Ovary (tissue), 7 donors: ENCODE measurements at regions not wholly inside any gene's neighbourhood (a gene's known extent, or its start where the extent isn't known, plus 50 kb on each side); places are given as distances from the start of the nearest gene placed in this dataset.
A peak's percentile ranks its signal among the peaks of the same experiment; 100 is the strongest.

Source experiments
- DNase-seq, 5 donors: peaks; one replicate each; pipeline ENCODE4 v3.0.0-alpha.2; 2019 to 2020
- H3K27ac ChIP-seq, 2 donors: fragments of 200-600 bp; one replicate each; pipeline versions ENCODE4 v1.5.1 to v1.8.0; 2019 to 2022
- H3K27me3 ChIP-seq: fragments of 200-600 bp; one replicate; pipeline ENCODE4 v1.8.0; 2022
- H3K36me3 ChIP-seq: fragments of 200-600 bp; sonication (generic); one replicate; pipeline ENCODE4 v1.5.1; 2019
- H3K4me1 ChIP-seq: one replicate; pipeline ENCODE4 v1.8.1; 2013; ENCODE audit warnings: mild to moderate bottlenecking, moderate library complexity; ENCODE audit not compliant: insufficient read depth
- H3K4me3 ChIP-seq: fragments of 200-600 bp; sonication (generic); one replicate; pipeline ENCODE4 v1.5.1; 2017
- H3K9me3 ChIP-seq, 2 donors: fragments of 200-600 bp in 1 of 2; sonication (generic) in 1 of 2; one replicate each; pipeline versions ENCODE4 v1.5.1 to v1.8.1; 2013 to 2019; ENCODE audit warnings: mild to moderate bottlenecking in 1 of 2, moderate library complexity in 1 of 2
- EP300 ChIP-seq: sonication (generic); formaldehyde crosslinking; IDR thresholded peaks from one replicate; pipeline ENCODE4 v1.6.1; 2017; ENCODE audit warnings: antibody characterized with exemption
- POLR2A ChIP-seq: fragments of 450-650 bp; IDR thresholded peaks from one replicate; pipeline ENCODE4 v1.6.1; 2017; ENCODE audit warnings: antibody characterized with exemption, mild to moderate bottlenecking, moderate library complexity
- WGBS, 3 donors: extraction: QIAGEN DNeasy Blood & Tissue Kit in 1 of 3; methylation state at CpG; one replicate each; pipeline versions ENCODE4 v1.1.5 to v1.1.7; 2013 to 2017; 5-methylcytosine and 5-hydroxymethylcytosine counted together
- intact Hi-C, 4 donors: fragments of 100-400 bp; cut with DNase I; formaldehyde crosslinking; loops; one replicate each; pipeline versions ENCODE4 v1.11.0 to v1.15.1; 2022 to 2023
- TF ChIP-seq, protein P1 (sequence below), 3 donors: fragments of 450-650 bp in 2 of 3; fragments of 200-600 bp in 1 of 3; IDR thresholded peaks; one replicate each; pipeline versions ENCODE4 v1.5.1 to v1.8.0; 2016 to 2022; ENCODE audit warnings: antibody characterized with exemption in 3 of 3, mild to moderate bottlenecking in 1 of 3
- donor health status: DM: no; HTN: no; CAD: no; lungs with moderate emphysema.
- donor health status: DM: no; HTN: no; CAD: no.
- donor health status: Bipolar disorder and iron deficiency.
- donor health status: DM: no; HTN: no; CAD: no.
- donor health status: DM: yes; HTN: yes; CAD: no.

DNA sequence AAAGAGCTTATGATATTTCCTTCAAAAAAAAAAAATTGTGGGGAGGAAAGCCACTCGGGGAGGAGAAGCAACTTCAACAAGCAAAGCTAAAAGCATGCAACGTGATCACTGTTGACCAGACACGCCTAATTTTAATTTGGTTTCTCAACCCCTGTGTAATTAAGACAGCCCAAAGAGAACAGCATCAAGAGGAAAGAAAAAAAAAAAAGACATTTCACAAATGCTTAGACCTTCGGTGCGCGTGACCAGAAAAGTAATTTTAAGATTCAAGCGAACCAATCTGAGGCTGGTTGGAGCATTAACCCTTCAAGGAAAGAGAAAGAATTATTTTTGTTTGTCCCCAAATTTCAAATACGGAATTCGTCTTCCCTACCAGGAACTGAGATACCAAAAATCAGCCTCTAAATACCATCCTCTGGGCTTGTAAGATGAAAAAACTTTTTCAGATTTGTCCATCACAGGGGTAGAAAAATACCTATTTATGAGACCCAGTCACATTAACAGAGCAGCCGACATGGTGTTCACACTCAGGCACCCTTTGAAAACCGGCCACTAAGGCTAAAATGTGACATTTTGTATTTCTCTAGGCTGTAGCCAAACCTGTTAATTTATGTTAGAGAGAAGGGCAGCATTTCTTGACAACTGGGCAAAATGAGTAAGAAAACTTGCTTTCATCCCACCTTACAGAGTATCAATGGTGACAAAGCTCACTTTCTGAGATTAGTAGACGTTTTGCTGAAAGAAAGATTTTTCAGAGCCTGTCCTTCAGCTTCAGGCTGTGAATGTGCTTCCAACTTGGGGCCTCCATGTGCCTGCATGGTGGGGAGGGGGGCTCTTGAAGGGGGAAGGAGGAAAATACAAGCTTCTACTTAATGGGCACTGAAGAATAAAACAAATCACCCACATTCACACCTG is 179.9 kb upstream of the KLF14 start:
- no peak for DNase-seq
- TF ChIP-seq POLR2A, result no peak
- TF ChIP-seq, protein P1, sequence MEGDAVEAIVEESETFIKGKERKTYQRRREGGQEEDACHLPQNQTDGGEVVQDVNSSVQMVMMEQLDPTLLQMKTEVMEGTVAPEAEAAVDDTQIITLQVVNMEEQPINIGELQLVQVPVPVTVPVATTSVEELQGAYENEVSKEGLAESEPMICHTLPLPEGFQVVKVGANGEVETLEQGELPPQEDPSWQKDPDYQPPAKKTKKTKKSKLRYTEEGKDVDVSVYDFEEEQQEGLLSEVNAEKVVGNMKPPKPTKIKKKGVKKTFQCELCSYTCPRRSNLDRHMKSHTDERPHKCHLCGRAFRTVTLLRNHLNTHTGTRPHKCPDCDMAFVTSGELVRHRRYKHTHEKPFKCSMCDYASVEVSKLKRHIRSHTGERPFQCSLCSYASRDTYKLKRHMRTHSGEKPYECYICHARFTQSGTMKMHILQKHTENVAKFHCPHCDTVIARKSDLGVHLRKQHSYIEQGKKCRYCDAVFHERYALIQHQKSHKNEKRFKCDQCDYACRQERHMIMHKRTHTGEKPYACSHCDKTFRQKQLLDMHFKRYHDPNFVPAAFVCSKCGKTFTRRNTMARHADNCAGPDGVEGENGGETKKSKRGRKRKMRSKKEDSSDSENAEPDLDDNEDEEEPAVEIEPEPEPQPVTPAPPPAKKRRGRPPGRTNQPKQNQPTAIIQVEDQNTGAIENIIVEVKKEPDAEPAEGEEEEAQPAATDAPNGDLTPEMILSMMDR (IDR thresholded peaks at IDR 0.05), result no peak
- TF ChIP-seq EP300, result no peak

GRCh38 chr7:130914554-130915294 is 180.7 kb upstream of the KLF14 start:
- Histone ChIP-seq H3K9me3 (no peaks in the 10 kb centered on the region), H3K27me3 (no peaks in the 10 kb centered on the region), H3K27ac (peak overlapping the region; percentile 23 to 55), H3K4me3 (no peak overlapping the region), H3K4me1 (peaks cover 33% of the 10 kb centered on the region), H3K36me3 (no peaks in the 10 kb centered on the region)
- 88 to 91% (median 89%) methylated on average over 10 of the region's 10 CpGs for WGBS, 3 donors
- TF ChIP-seq, protein P1 (IDR thresholded peaks at IDR 0.05), result no peak
- TF ChIP-seq POLR2A, result no peak
- no peak for TF ChIP-seq EP300
- intact Hi-C loops, result no loop called here
- DNase-seq, result no peak

More for the DNA sequence above, 179.9 kb upstream of the KLF14 start:
- Histone ChIP-seq H3K4me1 (peaks cover 37% of the 10 kb centered on the region), H3K4me3 (peak overlapping the region; percentile 36), H3K27me3 (no peaks in the 10 kb centered on the region), H3K9me3 (no peaks in the 10 kb centered on the region), H3K27ac (peak overlapping the region; percentile 23 to 76), H3K36me3 (no peaks in the 10 kb centered on the region)
- intact Hi-C loops, result no loop called here
- WGBS, 3 donors, result 16 to 21% (median 17%) methylated on average over 12 of the region's 12 CpGs

- no peak for DNase-seq
- H3K9me3 ChIP-seq, result no peaks in the 10 kb centered on the region
- 55 to 72% (median 58%) methylated on average over 5 of the region's 5 CpGs for WGBS, 3 donors
- no peaks in the 10 kb centered on the region for H3K27me3 ChIP-seq
- no peak overlapping the region for H3K4me3 ChIP-seq
- TF ChIP-seq EP300, result no peak
- TF ChIP-seq, protein P1 (IDR thresholded peaks at IDR 0.05), result no peak
- no peak for TF ChIP-seq POLR2A
- intact Hi-C loops, result no loop called here
- no peaks in the 10 kb centered on the region for H3K36me3 ChIP-seq
- no peak overlapping the region for H3K27ac ChIP-seq
- H3K4me1 ChIP-seq, result peaks cover 32% of the 10 kb centered on the region
These were observed 183.7 kb upstream of the KLF14 start for GRCh38 chr7:130917669-130918128.

DNA sequence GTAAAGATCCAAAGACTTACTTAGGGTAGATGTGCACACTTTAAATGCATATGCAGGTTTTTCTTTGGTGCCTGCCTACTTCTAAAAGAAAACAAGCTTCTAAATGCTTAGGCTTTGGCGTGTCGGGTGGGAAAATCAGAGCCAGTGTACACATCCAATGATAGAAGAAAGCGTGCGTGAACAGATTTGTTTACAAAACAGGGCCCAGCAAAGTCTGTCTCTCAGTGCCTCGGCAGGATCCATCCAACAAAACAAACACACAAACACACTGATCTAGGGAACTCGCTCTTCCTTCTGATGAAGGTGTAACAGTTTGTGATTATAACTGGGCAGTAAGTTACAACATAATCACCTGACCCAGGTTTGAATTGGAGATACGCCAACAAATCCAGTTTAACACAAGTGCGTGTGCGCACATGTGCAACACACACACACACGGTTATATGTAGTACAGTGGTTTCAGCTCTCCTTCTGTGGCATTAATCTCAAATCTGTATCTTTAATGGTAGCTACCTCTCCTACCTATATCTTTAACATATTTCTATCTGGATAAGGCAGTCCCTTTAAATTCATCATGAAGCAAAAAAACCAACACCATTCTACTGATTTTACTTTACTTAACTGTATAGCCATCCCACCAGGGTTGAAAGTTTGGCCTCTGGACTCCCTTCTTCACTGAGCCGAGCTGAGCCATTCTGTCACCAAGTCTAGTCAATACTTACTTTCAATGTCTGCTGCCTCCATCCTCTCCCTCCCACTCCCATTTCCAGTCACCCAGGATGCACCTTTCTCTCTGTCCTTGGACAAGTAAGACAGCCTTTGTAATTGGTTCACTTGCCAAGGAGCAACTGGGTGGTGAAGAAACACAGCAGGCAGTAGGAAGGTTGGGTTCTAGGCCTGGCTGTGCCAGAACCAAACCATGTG is 184.4 kb upstream of the KLF14 start:
- WGBS, 3 donors, result 58 to 74% (median 71%) methylated on average over 11 of the region's 11 CpGs
- intact Hi-C loops, result no loop called here

More for the DNA sequence above, 184.4 kb upstream of the KLF14 start:
- no peak overlapping the region for H3K4me3 ChIP-seq
- peaks cover 30% of the 10 kb centered on the region for H3K4me1 ChIP-seq
- no peaks in the 10 kb centered on the region for H3K9me3 ChIP-seq
- no peaks in the 10 kb centered on the region for H3K36me3 ChIP-seq
- H3K27ac ChIP-seq, result no peak overlapping the region
- no peak for DNase-seq
- TF ChIP-seq, protein P1 (IDR thresholded peaks at IDR 0.05), result no peak
- TF ChIP-seq POLR2A (no peak), EP300 (no peak)
- no peaks in the 10 kb centered on the region for H3K27me3 ChIP-seq
